PC-3 (cell line): ENCODE measurements at regions not wholly inside any gene's neighbourhood (a gene's known extent, or its start where the extent isn't known, plus 50 kb on each side); places are given as distances from the start of the nearest gene placed in this dataset.

Experiments used
- CTCF ChIP-seq: fragments of 300-600 bp; sonication (generic); conservative IDR thresholded peaks from 2 replicates; pipeline ENCODE4 v1.5.1; 2017; ENCODE audit warnings: antibody characterized with exemption, low read depth, mild to moderate bottlenecking, low read length
- EZH2phosphoT487 ChIP-seq: fragments of 300-600 bp; sonication (generic); IDR thresholded peaks from 2 replicates; pipeline ENCODE4 v1.6.1; 2018; ENCODE audit warnings: mild to moderate bottlenecking, antibody characterized with exemption, low read length, borderline replicate concordance

GRCh38 chr5:166195981-166196380 lies 2095.5 kb upstream of the WWC1 start:
- TF ChIP-seq CTCF (no peak), EZH2phosphoT487 (no peak)
